H1 (cell line): ENCODE measurements at regions not wholly inside any gene's neighbourhood (a gene's known extent, or its start where the extent isn't known, plus 50 kb on each side); places are given as distances from the start of the nearest gene placed in this dataset.

Source experiments
- EGR1 ChIP-seq: IDR thresholded peaks from 2 replicates; pipeline ENCODE4 v1.6.1; 2011; ENCODE audit warnings: low read depth, low read length, borderline replicate concordance
- EP300 ChIP-seq, 2 experiments: IDR thresholded peaks; 1 replicate in 1 of 2; 2 replicates in 1 of 2; pipeline ENCODE4 v1.6.1; 2011 to 2012; ENCODE audit warnings: low read depth in 2 of 2, low read length in 2 of 2, mild to moderate bottlenecking in 2 of 2, borderline replicate concordance in 1 of 2, inconsistent platforms in 1 of 2, moderate library complexity in 1 of 2
- MAFK ChIP-seq: IDR thresholded peaks from 2 replicates; pipeline ENCODE4 v1.6.1; 2012; ENCODE audit warnings: low read depth, mild to moderate bottlenecking, improper control_type of control experiment, low read length
- POLR2AphosphoS5 ChIP-seq: IDR thresholded peaks from 2 replicates; pipeline ENCODE4 v1.6.1; 2011; ENCODE audit warnings: low read depth, low read length
- RAD21 ChIP-seq, 2 experiments: IDR thresholded peaks in 1 of 2; conservative IDR thresholded peaks in 1 of 2; 2 replicates each; pipeline ENCODE4 v1.6.1; 2011; ENCODE audit warnings: low read depth in 2 of 2, low read length in 2 of 2, improper control_type of control experiment in 1 of 2, inconsistent platforms in 1 of 2, mild to moderate bottlenecking in 1 of 2, moderate library complexity in 1 of 2
- RFX5 ChIP-seq: IDR thresholded peaks from 2 replicates; pipeline ENCODE4 v1.6.1; 2011; ENCODE audit warnings: low read depth, low read length, improper control_type of control experiment, borderline replicate concordance
- SIX5 ChIP-seq: IDR thresholded peaks from 2 replicates; pipeline ENCODE4 v1.6.1; 2011; ENCODE audit warnings: mild to moderate bottlenecking, low read depth, low read length
- SP1 ChIP-seq: IDR thresholded peaks from 2 replicates; pipeline ENCODE4 v1.6.1; 2011; ENCODE audit warnings: low read depth, low read length
- TF ChIP-seq, protein P1 (sequence below): IDR thresholded peaks from 2 replicates; pipeline ENCODE4 v1.6.1; 2011; ENCODE audit warnings: low read length, improper control_type of control experiment
- TF ChIP-seq, protein P2 (sequence below), 3 experiments: IDR thresholded peaks; 1 replicate in 2 of 3; 2 replicates in 1 of 3; pipeline versions ENCODE4 v1.5.1 to v1.6.1; 2011; ENCODE audit warnings: low read length in 3 of 3, mild to moderate bottlenecking in 3 of 3, inconsistent platforms in 2 of 3, low read depth in 1 of 3, moderate library complexity in 1 of 3; ENCODE audit not compliant: insufficient read depth in 1 of 3; ENCODE audit errors: control extremely low read depth in 1 of 3
- TF ChIP-seq, protein P3 (sequence below): IDR thresholded peaks from 2 replicates; pipeline ENCODE4 v1.6.1; 2012; ENCODE audit warnings: inconsistent platforms

DNA sequence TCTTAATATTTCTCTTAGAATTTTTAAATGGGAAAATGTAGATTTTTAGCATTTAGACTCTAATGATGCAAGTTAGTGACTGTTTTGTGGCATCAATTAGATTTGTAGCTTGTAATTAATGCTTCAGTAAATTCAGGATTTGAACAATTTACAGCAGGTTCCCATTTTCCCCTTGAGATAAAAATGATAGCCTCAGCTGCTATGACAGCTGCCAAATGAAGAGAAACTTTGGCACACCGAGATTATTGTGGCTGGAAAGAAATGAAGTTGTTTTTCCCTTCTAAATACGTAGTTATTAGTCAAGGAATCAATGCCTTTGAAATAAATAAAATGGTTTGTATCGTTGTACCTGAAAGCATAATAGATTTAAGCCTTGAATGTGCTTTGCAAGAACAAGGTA, 206.4 kb upstream of the P2RY1 start:
- TF ChIP-seq, protein P1, sequence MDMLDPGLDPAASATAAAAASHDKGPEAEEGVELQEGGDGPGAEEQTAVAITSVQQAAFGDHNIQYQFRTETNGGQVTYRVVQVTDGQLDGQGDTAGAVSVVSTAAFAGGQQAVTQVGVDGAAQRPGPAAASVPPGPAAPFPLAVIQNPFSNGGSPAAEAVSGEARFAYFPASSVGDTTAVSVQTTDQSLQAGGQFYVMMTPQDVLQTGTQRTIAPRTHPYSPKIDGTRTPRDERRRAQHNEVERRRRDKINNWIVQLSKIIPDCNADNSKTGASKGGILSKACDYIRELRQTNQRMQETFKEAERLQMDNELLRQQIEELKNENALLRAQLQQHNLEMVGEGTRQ = no peak
- no peak for TF ChIP-seq SIX5
- no peak for TF ChIP-seq SP1
- TF ChIP-seq MAFK = no peak
- no peak for TF ChIP-seq EP300 (IDR thresholded peaks at IDR 0.05; ENCODE audit: borderline replicate concordance in 1 of 2, low read depth in 2 of 2, low read length in 2 of 2)
- TF ChIP-seq, protein P2, sequence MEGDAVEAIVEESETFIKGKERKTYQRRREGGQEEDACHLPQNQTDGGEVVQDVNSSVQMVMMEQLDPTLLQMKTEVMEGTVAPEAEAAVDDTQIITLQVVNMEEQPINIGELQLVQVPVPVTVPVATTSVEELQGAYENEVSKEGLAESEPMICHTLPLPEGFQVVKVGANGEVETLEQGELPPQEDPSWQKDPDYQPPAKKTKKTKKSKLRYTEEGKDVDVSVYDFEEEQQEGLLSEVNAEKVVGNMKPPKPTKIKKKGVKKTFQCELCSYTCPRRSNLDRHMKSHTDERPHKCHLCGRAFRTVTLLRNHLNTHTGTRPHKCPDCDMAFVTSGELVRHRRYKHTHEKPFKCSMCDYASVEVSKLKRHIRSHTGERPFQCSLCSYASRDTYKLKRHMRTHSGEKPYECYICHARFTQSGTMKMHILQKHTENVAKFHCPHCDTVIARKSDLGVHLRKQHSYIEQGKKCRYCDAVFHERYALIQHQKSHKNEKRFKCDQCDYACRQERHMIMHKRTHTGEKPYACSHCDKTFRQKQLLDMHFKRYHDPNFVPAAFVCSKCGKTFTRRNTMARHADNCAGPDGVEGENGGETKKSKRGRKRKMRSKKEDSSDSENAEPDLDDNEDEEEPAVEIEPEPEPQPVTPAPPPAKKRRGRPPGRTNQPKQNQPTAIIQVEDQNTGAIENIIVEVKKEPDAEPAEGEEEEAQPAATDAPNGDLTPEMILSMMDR (IDR thresholded peaks at IDR 0.05; ENCODE audit: control extremely low read depth in 1 of 3, insufficient read depth in 1 of 3, low read depth in 1 of 3, low read length in 3 of 3) = no peak
- TF ChIP-seq, protein P3, sequence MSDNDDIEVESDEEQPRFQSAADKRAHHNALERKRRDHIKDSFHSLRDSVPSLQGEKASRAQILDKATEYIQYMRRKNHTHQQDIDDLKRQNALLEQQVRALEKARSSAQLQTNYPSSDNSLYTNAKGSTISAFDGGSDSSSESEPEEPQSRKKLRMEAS = no peak
- no peak for TF ChIP-seq POLR2AphosphoS5
- no peak for TF ChIP-seq RFX5
- TF ChIP-seq EGR1 = no peak
- no peak for TF ChIP-seq RAD21 (IDR thresholded peaks at IDR 0.05 in 1 of 2, conservative IDR thresholded peaks at IDR 0.05 in 1 of 2; ENCODE audit: low read depth in 2 of 2, low read length in 2 of 2)
